GM21447 (cell line): ENCODE measurements at regions not wholly inside any gene's neighbourhood (a gene's known extent, or its start where the extent isn't known, plus 50 kb on each side); places are given as distances from the start of the nearest gene placed in this dataset.
"Not testable (repeated sequence)": the region's sequence is repeated elsewhere in the genome, so short reads cannot be mapped to it uniquely, and the experiment has no call there.

ENCODE experiments used
- ATAC-seq: cut with Tn5 transposase; IDR thresholded peaks from one replicate; pipeline ENCODE4 v1.9.1; 2021; ENCODE audit not compliant: unreplicated experiment

- peak; percentile 92 for ATAC-seq
Measured at GRCh38 chr10:84012831-84013458, 126.4 kb upstream of the GHITM start.

GRCh38 chr10:84015877-84016595 lies 123.3 kb upstream of the GHITM start:
- ATAC-seq: no peak

GRCh38 chr10:84018826-84019225 lies 120.5 kb upstream of the GHITM start:
- ATAC-seq: no peak

GRCh38 chr10:84019854-84020458 lies 119.4 kb upstream of the GHITM start:
- not testable (repeated sequence) for ATAC-seq

DNA sequence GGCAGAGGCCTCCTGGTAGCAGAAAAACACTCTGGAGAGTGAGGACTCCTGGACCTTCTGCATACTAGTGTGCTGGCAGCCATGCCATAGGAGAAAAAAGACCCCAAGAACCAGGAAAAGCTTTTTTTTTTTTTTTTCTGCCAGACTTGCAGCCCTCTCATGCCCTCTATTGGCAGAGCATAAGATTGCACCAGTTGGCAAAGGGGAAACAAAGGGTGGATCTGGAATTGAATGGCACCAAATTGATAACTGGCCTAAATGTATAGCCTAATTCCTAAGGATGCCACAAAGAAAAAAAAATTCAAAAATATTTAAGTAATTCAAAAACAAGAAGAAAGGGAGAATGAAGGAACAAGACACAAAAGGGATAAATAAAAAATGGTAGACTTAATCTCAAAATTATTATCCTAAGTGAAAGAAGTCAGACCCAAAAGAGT lies 112.5 kb upstream of the GHITM start:
- ATAC-seq: no peak

- ATAC-seq: no peak
Measured at GRCh38 chr10:84029840-84030239, 109.5 kb upstream of the GHITM start.

DNA sequence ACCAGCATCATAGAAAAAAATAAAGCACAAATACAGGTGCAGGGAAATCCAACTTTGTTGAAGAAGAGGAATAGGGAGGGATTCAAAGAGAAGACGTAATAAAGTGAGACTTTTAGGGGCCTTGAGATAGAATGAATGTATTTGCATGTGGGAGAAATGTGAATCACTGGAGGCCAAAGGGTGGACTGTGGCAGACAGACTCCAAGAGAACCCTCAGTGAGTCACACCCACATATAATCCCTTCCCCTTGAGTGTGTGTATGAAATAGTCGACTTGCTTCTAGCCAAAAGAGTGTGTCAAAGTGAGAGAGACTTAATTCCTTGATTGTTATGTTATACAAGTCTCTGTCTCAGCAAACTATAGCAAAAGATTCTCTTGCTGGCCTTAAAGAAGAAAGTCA lies 101.3 kb upstream of the GHITM start:
- ATAC-seq: no peak

DNA sequence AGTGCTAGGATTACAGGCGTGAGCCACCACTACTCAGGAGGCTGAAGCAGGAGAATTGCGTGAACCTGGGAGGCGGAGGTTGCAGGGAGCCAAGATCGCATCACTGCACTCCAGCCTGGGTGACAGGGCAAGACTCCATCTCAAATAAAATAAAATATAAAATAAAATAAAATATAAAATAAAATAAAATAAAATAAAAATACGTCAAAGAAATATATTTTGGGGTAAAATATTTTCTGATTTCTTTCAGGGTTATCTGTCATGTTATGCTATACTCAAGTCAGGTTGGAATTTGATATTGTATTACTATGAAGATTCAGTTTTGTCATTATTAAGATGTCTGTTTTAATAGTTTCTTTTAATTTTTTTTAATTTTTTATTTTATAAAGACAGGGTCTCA lies 99.4 kb upstream of the GHITM start:
- no peak for ATAC-seq

- ATAC-seq: no peak
Measured at GRCh38 chr10:84047258-84048010, 91.9 kb upstream of the GHITM start.

GRCh38 chr10:84049645-84050011 lies 89.7 kb upstream of the GHITM start:
- ATAC-seq: no peak

DNA sequence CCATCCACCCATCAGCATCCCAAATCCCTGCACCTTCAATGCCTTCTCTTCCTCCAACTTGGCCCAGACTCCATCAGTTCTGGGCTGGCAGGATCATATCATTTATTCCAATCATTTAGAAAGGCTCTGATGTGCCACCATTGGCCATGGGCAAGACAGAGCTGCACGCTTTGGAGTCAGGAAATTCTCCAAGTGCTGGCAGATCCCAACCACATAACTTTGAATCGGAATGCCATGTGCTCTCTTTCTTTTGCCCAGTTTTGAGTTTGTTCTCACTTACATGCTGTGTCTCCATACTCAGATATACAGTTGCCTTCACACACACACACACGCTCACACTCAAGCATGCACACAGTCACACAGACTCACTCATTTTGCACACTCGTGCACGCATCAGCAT lies 85.7 kb upstream of the GHITM start:
- no peak for ATAC-seq

GRCh38 chr10:84054743-84055142 lies 84.6 kb upstream of the GHITM start:
- no peak for ATAC-seq

DNA sequence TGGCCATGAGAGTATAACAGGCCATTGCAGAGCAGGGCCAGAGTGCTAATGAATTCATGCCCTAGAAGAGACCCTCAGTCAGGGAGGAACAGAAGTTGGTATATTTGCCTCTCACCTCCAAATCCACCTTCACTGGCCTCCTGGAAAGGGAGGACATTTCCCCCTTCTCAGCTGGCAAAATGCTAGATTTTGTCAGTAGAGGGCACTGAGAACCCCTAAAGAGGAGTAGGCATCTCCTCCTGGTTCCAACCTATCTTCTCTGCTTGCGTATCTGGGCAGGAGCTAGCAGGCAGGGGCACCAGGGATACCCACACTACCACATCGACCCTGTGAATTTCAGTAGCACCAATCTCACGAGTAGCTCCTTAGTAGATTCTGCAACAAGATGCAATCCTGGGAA lies 79.8 kb upstream of the GHITM start:
- no peak for ATAC-seq

DNA sequence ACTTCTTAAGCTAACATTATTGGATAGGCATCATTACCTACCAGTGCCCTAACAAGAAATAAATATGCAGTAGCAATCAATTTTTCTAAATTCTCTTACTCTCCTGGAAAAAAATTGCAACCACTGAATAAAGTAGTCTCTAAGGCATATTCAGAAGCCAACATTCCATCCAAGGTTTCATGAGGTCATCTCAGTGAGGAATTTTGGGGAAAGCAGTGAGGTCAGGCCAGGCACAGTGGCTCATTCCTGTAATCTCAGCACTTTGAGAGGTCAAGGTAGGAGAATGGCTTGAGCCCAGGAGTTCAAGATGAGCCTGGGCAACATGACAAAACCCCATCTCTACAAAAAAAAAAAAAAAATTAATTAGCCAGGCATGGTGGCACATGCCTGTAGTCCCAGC lies 75.9 kb upstream of the GHITM start:
- ATAC-seq: no peak

- ATAC-seq: no peak
Measured at GRCh38 chr10:84065804-84066601, 73.3 kb upstream of the GHITM start.

- ATAC-seq: no peak
Measured at GRCh38 chr10:84074521-84074920, 64.8 kb upstream of the GHITM start.

DNA sequence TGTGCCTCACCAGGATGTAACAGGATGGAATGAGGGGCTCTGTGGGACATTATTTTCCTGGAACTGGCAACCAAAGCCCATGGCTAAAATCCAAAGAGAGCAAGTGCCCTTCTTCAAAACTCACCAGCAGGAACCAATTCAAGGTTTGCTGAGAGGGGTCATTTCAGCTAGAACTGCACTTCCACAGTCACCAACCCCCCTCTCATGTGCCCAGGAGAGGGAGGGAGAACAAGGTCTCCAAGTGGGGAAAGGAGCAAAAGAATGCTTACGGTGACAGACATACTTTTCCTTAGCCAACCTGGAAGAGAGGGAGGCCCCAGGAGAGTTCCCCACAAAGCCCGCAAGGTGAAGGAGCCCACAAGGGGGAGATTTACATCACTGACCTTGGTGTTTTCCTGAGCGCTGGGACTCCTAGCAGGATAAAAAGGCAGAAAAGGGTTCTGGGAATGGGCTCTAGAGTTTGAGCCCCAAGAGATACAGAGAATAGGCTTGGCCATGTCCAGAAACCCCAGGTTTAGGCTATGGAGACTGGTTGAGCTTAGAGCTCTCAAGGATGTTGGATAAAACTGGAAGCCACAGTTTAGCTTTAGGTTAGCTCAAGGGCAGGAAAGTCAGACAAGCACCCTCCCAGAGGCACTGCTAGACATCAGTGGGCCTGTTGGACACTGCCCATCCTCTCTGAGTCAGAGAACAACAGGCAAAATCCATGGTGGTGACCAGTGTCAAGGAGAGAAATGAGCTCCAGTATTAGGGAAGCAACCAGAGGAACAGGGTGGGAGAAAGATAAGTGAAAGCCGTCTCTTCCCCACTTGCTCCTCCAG lies 63.9 kb upstream of the GHITM start:
- ATAC-seq: no peak

DNA sequence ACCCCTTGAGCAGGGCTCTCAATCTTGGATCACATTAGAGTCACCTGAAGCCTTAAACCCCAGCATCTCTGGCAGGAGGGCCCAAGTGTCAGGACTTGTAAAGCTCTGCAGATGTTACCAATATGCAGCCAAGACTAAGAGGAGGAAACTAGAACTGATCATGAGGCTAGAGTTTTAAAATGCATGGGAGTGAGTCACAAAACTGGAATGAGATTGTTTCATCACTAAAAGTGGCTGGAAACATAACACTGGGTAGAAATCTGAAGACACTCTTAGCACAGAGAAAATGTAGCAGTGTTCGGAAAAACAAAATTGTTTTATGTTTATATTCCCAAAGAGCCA lies 63.3 kb upstream of the GHITM start:
- no peak for ATAC-seq

DNA sequence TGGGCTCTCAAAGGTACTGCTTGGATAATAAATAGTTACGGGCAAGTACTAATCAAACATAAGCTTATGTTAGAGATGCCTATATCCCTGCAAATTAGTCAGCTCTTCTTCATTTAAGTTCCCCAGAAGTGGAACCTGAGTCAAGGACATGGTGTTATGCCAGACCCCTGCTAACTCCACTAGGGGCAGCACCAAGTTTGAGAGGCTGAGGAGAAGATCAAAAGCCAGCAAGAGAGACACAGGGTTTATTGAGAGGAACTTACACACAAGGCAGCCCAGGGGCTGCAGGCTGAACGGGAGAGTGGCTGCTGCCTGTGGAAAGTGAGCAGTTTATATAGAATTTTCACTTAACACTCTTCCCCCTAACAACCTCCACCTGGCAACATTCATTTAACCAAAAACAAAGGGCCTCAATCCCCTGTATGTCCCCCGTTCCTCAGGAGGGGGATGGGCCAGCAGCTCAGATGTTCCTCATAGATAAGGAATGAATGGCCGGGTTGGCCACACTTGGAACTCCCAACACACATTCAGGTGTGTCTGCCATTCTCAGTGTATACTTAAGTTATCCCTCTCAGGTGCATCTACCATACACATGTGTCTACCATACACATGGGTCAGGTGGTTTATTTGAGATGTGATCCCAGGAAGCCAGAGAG lies 62.6 kb upstream of the GHITM start:
- ATAC-seq: no peak

DNA sequence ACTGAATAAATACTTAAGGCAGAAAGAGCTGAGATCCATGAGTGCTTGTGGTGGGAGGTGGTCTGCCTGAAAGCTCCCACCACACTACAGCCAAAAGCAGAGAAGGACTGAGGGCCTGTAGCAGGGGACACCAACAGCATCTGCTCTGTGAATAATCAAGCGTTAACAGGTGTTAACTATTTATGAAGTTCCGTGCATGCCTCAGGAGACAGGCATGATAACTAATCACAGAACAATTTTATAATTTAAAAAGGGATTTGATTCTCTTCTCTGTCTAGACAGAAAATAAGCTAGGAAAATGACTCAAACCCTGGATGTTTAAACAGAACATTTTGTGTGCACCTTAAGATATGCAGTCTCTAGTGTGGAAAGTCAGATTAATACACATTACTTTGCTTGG lies 61.5 kb upstream of the GHITM start:
- ATAC-seq: no peak
